ENCODE measurements at regions not wholly inside any gene's neighbourhood (a gene's known extent, or its start where the extent isn't known, plus 50 kb on each side); places are given as distances from the start of the nearest gene placed in this dataset.

GRCh38 chr21:28342212-28342810, 650.4 kb downstream of the LTN1 start:
- FAIRE-seq (no peak), DNase-seq (ENCODE audit: low read depth, low spot score) (no peak)
- Histone ChIP-seq H3K27ac (ENCODE audit: control insufficient read depth, insufficient read depth, low read length) (no peak overlapping the region), H3K4me2 (ENCODE audit: control insufficient read depth, extremely low read depth, insufficient read depth, low read depth, low read length) (no peak overlapping the region), H3K9ac (ENCODE audit: control insufficient read depth, extremely low read depth, insufficient read depth, low read length) (no peak overlapping the region), H3K4me3 (ENCODE audit: control insufficient read depth in 2 of 3, extremely low read depth in 1 of 3, insufficient read depth in 2 of 3, low read depth in 1 of 3, low read length in 3 of 3) (no peak overlapping the region), H3K27me3 (ENCODE audit: control insufficient read depth, extremely low read depth, insufficient read depth, low read length) (no peaks in the 10 kb centered on the region), H3K4me1 (ENCODE audit: control insufficient read depth, extremely low read depth, insufficient read depth, low read length) (no peaks in the 10 kb centered on the region), H3K9me1 (ENCODE audit: control insufficient read depth, extremely low read depth, insufficient read depth, low read length) (no peaks in the 10 kb centered on the region), H3K36me3 (ENCODE audit: control insufficient read depth in 2 of 2, extremely low read depth in 1 of 2, insufficient read depth in 2 of 2, low read length in 2 of 2) (no peaks in the 10 kb centered on the region), H2AFZ (ENCODE audit: control insufficient read depth, low read length) (no peak overlapping the region), H3K9me3 (ENCODE audit: control insufficient read depth, low read depth, low read length) (no peaks in the 10 kb centered on the region), H4K20me1 (ENCODE audit: control insufficient read depth, extremely low read depth, insufficient read depth, low read length) (no peaks in the 10 kb centered on the region), H3K79me2 (ENCODE audit: control insufficient read depth, insufficient read depth, low read length) (no peaks in the 10 kb centered on the region)
- no peak for TF ChIP-seq EZH2 (IDR thresholded peaks at IDR 0.05; ENCODE audit: low read length)
- TF ChIP-seq, protein P1, sequence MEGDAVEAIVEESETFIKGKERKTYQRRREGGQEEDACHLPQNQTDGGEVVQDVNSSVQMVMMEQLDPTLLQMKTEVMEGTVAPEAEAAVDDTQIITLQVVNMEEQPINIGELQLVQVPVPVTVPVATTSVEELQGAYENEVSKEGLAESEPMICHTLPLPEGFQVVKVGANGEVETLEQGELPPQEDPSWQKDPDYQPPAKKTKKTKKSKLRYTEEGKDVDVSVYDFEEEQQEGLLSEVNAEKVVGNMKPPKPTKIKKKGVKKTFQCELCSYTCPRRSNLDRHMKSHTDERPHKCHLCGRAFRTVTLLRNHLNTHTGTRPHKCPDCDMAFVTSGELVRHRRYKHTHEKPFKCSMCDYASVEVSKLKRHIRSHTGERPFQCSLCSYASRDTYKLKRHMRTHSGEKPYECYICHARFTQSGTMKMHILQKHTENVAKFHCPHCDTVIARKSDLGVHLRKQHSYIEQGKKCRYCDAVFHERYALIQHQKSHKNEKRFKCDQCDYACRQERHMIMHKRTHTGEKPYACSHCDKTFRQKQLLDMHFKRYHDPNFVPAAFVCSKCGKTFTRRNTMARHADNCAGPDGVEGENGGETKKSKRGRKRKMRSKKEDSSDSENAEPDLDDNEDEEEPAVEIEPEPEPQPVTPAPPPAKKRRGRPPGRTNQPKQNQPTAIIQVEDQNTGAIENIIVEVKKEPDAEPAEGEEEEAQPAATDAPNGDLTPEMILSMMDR (optimal IDR thresholded peaks at IDR 0.05 in 1 of 3, IDR thresholded peaks at IDR 0.05 in 1 of 3, conservative IDR thresholded peaks at IDR 0.05 in 1 of 3; ENCODE audit: extremely low read depth in 1 of 3, insufficient read depth in 2 of 3, low read length in 3 of 3), result no peak
- dilution Hi-C loops (cut with MboI; ENCODE audit: extremely low pct_ligation_motif_present, low sequenced_read_pairs), result no loop called here

GRCh38 chr21:28339403-28339802, 653.3 kb downstream of the LTN1 start:
- Histone ChIP-seq H3K36me3 (ENCODE audit: control insufficient read depth in 2 of 2, extremely low read depth in 1 of 2, insufficient read depth in 2 of 2, low read length in 2 of 2) (no peaks in the 10 kb centered on the region), H3K9me3 (ENCODE audit: control insufficient read depth, low read depth, low read length) (no peaks in the 10 kb centered on the region), H4K20me1 (ENCODE audit: control insufficient read depth, extremely low read depth, insufficient read depth, low read length) (no peaks in the 10 kb centered on the region), H3K9ac (ENCODE audit: control insufficient read depth, extremely low read depth, insufficient read depth, low read length) (no peak overlapping the region), H3K4me2 (ENCODE audit: control insufficient read depth, extremely low read depth, insufficient read depth, low read depth, low read length) (no peak overlapping the region), H3K27me3 (ENCODE audit: control insufficient read depth, extremely low read depth, insufficient read depth, low read length) (no peaks in the 10 kb centered on the region), H2AFZ (ENCODE audit: control insufficient read depth, low read length) (no peak overlapping the region), H3K4me1 (ENCODE audit: control insufficient read depth, extremely low read depth, insufficient read depth, low read length) (no peaks in the 10 kb centered on the region), H3K79me2 (ENCODE audit: control insufficient read depth, insufficient read depth, low read length) (no peaks in the 10 kb centered on the region), H3K9me1 (ENCODE audit: control insufficient read depth, extremely low read depth, insufficient read depth, low read length) (no peaks in the 10 kb centered on the region), H3K27ac (ENCODE audit: control insufficient read depth, insufficient read depth, low read length) (no peak overlapping the region), H3K4me3 (ENCODE audit: control insufficient read depth in 2 of 3, extremely low read depth in 1 of 3, insufficient read depth in 2 of 3, low read depth in 1 of 3, low read length in 3 of 3) (no peak overlapping the region)
- dilution Hi-C loops (cut with MboI; ENCODE audit: extremely low pct_ligation_motif_present, low sequenced_read_pairs), result no loop called here
- no peak for TF ChIP-seq EZH2 (IDR thresholded peaks at IDR 0.05; ENCODE audit: low read length)
- TF ChIP-seq, protein P1 (optimal IDR thresholded peaks at IDR 0.05 in 1 of 3, IDR thresholded peaks at IDR 0.05 in 1 of 3, conservative IDR thresholded peaks at IDR 0.05 in 1 of 3; ENCODE audit: extremely low read depth in 1 of 3, insufficient read depth in 2 of 3, low read length in 3 of 3), result no peak
- DNase-seq (ENCODE audit: low read depth, low spot score) (no peak), FAIRE-seq (no peak)
